Upper lobe of right lung (tissue), 1 donor: ENCODE measurements at regions not wholly inside any gene's neighbourhood (a gene's known extent, or its start where the extent isn't known, plus 50 kb on each side); places are given as distances from the start of the nearest gene placed in this dataset.

Experiments used
- ATAC-seq: fragments of 200-7000 bp; cut with Tn5 transposase; one replicate; pipeline ENCODE4 v1.9.1; 2020; ENCODE audit warnings: mild to moderate bottlenecking, moderate library complexity
- DNase-seq: peaks from one replicate; pipeline ENCODE4 v3.0.0-alpha.2; 2020
- H3K27ac ChIP-seq: fragments of 200-600 bp; one replicate; pipeline ENCODE4 v1.8.0; 2022
- H3K27me3 ChIP-seq: fragments of 200-600 bp; one replicate; pipeline ENCODE4 v1.8.0; 2022; ENCODE audit warnings: mild to moderate bottlenecking
- H3K36me3 ChIP-seq: fragments of 200-600 bp; one replicate; pipeline ENCODE4 v1.8.0; 2022
- H3K4me1 ChIP-seq: fragments of 200-600 bp; one replicate; pipeline ENCODE4 v1.8.0; 2022
- H3K4me3 ChIP-seq: fragments of 200-600 bp; one replicate; pipeline ENCODE4 v1.8.0; 2022; ENCODE audit warnings: mild to moderate bottlenecking
- H3K9me3 ChIP-seq: fragments of 200-600 bp; one replicate; pipeline ENCODE4 v1.8.0; 2022
- intact Hi-C: fragments of 100-400 bp; cut with DNase I; formaldehyde crosslinking; loops from one replicate; pipeline ENCODE4 v1.11.0; 2022
- TF ChIP-seq, protein P1 (sequence below): fragments of 200-600 bp; IDR thresholded peaks from one replicate; pipeline ENCODE4 v1.8.0; 2022; ENCODE audit warnings: antibody characterized with exemption
- donor health status: DM: no; HTN: yes; CAD: no; lungs with severe emphysema.

DNA sequence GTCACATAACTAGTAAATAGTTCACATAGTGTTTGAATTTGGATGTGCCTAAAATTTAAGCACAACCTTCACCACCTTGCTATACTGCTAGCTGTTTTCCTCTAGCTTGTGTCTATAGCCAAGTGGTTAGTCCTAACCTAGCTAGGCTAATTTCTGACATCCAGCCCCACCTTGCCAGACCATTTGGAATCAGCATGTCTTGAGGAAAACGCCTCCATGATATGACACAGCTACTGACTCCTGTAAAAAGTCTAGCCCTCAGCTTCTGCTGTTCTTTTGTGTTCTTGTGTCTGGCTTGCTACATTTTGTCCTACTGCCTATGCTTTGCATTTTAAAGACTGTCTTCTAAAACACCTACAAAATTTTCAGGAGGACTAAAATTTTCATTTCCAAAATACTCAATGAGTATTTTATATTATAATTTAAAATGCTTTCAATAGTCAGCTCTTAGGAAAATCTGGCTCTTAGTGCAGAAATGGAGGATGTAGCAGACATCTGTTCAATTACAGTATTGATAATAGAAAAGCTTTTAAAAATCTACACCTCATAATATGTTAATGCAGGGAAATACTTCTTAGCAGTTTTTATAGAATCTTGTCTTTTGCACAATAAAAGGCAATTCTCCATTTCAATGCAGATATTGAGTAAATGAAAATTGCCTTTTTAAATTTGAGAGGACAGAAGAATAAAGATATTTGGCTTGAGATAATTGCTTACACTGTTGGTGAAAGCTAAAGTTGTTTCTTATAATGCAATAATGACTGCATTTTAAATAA is 160.8 kb upstream of the APP start:
- TF ChIP-seq, protein P1, sequence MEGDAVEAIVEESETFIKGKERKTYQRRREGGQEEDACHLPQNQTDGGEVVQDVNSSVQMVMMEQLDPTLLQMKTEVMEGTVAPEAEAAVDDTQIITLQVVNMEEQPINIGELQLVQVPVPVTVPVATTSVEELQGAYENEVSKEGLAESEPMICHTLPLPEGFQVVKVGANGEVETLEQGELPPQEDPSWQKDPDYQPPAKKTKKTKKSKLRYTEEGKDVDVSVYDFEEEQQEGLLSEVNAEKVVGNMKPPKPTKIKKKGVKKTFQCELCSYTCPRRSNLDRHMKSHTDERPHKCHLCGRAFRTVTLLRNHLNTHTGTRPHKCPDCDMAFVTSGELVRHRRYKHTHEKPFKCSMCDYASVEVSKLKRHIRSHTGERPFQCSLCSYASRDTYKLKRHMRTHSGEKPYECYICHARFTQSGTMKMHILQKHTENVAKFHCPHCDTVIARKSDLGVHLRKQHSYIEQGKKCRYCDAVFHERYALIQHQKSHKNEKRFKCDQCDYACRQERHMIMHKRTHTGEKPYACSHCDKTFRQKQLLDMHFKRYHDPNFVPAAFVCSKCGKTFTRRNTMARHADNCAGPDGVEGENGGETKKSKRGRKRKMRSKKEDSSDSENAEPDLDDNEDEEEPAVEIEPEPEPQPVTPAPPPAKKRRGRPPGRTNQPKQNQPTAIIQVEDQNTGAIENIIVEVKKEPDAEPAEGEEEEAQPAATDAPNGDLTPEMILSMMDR = no peak
- Histone ChIP-seq H3K27ac (no peak overlapping the region), H3K27me3 (no peaks in the 10 kb centered on the region), H3K4me3 (no peak overlapping the region), H3K36me3 (no peaks in the 10 kb centered on the region), H3K9me3 (no peaks in the 10 kb centered on the region), H3K4me1 (no peaks in the 10 kb centered on the region)
- intact Hi-C loops = no loop called here
- ATAC-seq = no peak
- no peak for DNase-seq

DNA sequence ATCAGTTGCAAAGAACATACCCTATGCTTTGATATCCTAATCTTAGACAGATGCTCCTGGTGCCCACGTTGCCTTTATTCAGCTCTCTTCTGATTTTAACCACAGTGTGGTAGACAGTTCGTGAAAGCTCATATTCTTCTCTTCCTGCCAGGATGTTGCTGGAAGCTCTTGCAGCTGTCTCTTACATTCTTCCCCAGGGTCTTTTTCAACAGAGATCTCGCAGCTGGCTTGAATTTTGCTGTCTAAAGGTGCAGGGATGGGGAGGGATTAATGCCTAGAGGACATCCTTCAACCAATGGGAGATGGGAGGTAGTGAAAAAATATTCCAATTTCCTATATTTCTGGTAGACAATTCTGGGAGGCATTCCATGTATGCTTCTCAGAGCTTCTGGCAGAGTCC is 150.0 kb upstream of the APP start:
- ATAC-seq (no peak), DNase-seq (no peak)
- H3K36me3 ChIP-seq = no peaks in the 10 kb centered on the region
- H3K27ac ChIP-seq = no peak overlapping the region
- no peaks in the 10 kb centered on the region for H3K27me3 ChIP-seq
- H3K4me1 ChIP-seq = no peaks in the 10 kb centered on the region
- TF ChIP-seq, protein P1 = no peak
- no peak overlapping the region for H3K4me3 ChIP-seq
- intact Hi-C loops = no loop called here
- H3K9me3 ChIP-seq = no peaks in the 10 kb centered on the region

DNA sequence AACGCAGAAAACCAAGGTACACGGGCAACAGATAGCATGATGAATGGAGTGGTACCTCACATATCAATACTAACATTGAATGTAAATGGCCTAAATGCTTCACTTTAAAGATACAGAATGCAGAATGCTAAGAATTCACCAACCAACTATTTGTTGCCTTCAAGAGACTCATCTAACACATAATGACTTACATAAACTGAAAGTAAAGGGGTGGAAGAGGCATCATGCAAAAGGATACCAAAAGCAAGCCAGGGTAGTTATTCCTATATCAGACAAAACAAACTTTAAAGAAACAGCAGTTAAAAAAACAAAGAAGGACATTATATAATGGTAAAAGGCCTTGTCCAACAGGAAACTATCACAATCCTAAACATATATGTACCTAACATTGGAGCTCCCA is 137.1 kb upstream of the APP start:
- no peak for DNase-seq
- TF ChIP-seq, protein P1 = no peak

DNA sequence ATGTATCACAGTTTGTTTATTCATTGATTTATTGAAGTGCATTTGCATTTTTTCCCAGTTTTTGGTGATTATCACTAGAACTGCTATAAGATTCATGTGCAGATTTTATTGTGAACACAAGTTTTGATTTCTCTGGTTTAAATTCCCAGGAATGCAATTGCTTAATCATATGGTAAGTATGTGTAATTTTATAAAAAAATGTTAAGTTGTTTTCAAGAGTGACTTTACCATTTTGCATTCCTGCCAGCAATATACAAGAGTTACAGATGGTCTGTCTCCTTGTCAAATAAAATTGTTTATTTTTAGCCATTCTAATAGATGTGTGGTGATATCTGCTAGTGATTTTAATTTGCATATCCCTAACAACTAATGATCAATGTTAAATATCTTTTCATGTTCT is 127.3 kb upstream of the APP start:
- DNase-seq = no peak
- Histone ChIP-seq H3K4me3 (no peak overlapping the region), H3K27ac (no peak overlapping the region), H3K27me3 (no peaks in the 10 kb centered on the region), H3K9me3 (no peaks in the 10 kb centered on the region), H3K4me1 (no peaks in the 10 kb centered on the region), H3K36me3 (no peaks in the 10 kb centered on the region)
- TF ChIP-seq, protein P1 = no peak
- ATAC-seq = no peak
- intact Hi-C loops = no loop called here

More for the DNA sequence above, 137.1 kb upstream of the APP start:
- no peak for ATAC-seq
- H3K27ac ChIP-seq = no peak overlapping the region
- intact Hi-C loops = no loop called here
- H3K27me3 ChIP-seq = no peaks in the 10 kb centered on the region
- H3K4me3 ChIP-seq = no peak overlapping the region
- H3K4me1 ChIP-seq = no peaks in the 10 kb centered on the region
- no peaks in the 10 kb centered on the region for H3K36me3 ChIP-seq
- H3K9me3 ChIP-seq = no peaks in the 10 kb centered on the region

DNA sequence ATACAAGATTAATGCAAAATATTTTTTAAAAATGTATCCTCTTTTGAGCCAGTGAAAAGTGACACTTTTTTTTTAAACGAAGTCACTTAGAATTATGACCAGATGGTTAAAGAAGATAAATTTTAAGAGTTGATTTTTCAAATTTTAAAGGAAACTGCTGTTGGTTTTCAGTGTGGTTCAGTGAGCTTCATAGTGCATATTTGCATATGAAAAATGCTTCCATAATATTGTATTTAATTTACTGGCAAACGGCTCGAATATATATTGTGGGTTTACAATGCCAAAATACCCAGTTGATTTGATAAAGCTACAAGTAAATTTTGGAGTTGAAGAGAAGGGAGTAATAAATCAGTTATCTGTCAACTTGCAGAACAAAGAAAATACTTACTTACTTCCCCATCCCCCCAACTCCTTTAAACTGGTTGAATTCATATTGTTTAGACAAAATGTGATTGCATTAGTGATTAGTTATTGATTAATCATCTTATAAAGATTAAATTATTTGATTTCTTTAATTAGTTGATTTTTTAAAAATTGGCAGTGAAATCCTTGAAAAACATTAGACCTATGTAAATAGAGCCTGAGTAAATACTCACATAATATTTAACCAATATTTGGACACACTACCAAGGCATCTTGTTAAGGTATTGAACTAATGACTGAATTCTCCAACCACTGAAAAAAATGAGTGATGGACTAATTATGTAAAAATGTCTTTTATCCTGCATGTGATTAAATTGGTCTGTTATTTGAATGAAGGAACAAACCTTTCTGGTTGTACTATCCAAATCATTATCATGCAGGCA is 122.8 kb upstream of the APP start:
- DNase-seq (no peak), ATAC-seq (no peak)
- H3K9me3 ChIP-seq = no peaks in the 10 kb centered on the region
- H3K36me3 ChIP-seq = no peaks in the 10 kb centered on the region
- intact Hi-C loops = no loop called here
- H3K4me1 ChIP-seq = no peaks in the 10 kb centered on the region
- H3K4me3 ChIP-seq = no peak overlapping the region
- no peak overlapping the region for H3K27ac ChIP-seq
- TF ChIP-seq, protein P1 = no peak
- no peaks in the 10 kb centered on the region for H3K27me3 ChIP-seq
